GM19463 (cell line): ENCODE measurements at regions not wholly inside any gene's neighbourhood (a gene's known extent, or its start where the extent isn't known, plus 50 kb on each side); places are given as distances from the start of the nearest gene placed in this dataset.

ENCODE experiments used
- ATAC-seq: cut with Tn5 transposase; IDR thresholded peaks from one replicate; pipeline ENCODE4 v1.9.1; 2021; ENCODE audit warnings: mild to moderate bottlenecking, moderate library complexity; ENCODE audit not compliant: unreplicated experiment

GRCh38 chr18:33517950-33518349 lies 60.1 kb upstream of the ASXL3 start:
- no peak for ATAC-seq

DNA sequence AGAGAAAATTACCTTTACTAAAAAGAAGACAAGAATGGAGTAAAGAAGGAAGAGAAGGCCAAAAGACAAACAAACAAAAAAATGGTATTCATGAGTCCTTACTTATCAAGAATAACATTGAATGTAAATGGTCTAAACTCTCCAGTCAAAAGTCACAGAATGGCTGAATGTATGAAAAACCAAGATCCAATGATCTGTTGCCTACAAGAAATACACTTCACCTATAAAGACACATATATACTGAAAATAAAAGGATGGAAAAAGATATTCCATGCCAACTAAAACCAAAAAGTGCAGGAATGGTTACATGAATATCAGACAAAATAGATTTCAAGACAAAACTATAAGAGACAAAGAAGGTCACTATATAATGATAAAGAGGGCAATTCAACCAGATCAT lies 65.0 kb upstream of the ASXL3 start:
- ATAC-seq = no peak

GRCh38 chr18:33507019-33507418 lies 66.5 kb upstream of the CCDC178 start:
- no peak for ATAC-seq

DNA sequence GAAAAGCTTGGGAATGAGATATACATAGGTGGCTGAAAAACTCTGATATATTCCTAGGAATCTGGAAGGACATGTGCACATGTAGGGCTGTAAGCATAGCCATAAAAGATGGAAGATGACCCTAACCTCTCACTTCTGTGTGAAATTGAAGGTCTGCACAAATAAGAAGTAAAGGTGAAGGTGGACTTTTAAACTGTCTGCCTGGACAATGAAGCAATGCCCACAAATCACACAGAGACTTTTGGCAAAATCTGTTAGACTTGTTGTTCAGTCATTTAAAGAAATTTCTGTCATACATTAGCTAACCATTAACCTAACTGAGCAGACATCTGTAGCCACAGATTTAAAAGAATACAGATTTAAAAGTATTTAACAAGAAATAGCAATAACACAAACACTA lies 65.3 kb upstream of the CCDC178 start:
- ATAC-seq = peak; percentile 49

DNA sequence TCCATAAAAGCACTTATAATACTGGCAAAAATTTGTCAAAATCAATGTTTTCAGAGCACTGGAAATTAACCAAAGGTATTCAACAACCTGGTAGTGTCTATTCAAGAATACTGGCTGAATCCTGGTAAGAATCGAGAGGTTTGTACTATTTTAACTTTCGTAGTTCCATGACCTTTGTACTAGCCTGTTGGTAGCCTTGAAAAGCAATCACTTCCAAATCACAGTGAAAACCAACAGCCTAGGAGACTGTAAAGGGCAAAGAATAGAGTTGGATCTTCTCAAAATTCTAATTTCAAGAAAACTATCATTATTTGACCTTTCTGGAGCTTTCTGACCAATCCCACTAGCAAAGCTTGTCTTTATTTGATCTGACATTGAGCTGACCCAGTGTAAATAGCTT lies 64.8 kb upstream of the CCDC178 start:
- no peak for ATAC-seq

GRCh38 chr18:33495278-33495677 lies 54.8 kb upstream of the CCDC178 start:
- peak; percentile 57 for ATAC-seq
